Right renal cortex interstitium (tissue), 3 donors: ENCODE measurements at regions not wholly inside any gene's neighbourhood (a gene's known extent, or its start where the extent isn't known, plus 50 kb on each side); places are given as distances from the start of the nearest gene placed in this dataset.
"Not testable (repeated sequence)": the region's sequence is repeated elsewhere in the genome, so short reads cannot be mapped to it uniquely, and the experiment has no call there.

Source experiments
- DNase-seq, 3 donors: peaks; one replicate each; pipeline ENCODE4 v3.0.0-alpha.2; 2013; ENCODE audit warnings: low read depth in 3 of 3, low spot score in 2 of 3

GRCh38 chr22:22122348-22123117 is 122.1 kb upstream of the VPREB1 start:
- no peak for DNase-seq

- no peak for DNase-seq
These were observed 123.1 kb upstream of the VPREB1 start for GRCh38 chr22:22121445-22121844.

GRCh38 chr22:22120160-22120559 is 124.4 kb upstream of the VPREB1 start:
- DNase-seq: no peak

- DNase-seq: no peak
These were observed 125.6 kb upstream of the VPREB1 start for GRCh38 chr22:22118987-22119386.

- not testable (repeated sequence) for DNase-seq
These were observed 126.6 kb upstream of the VPREB1 start for GRCh38 chr22:22117864-22118544.

GRCh38 chr22:22116997-22117770 is 127.4 kb upstream of the VPREB1 start:
- DNase-seq: not testable (repeated sequence)

- DNase-seq: no peak
These were observed 130.9 kb upstream of the VPREB1 start for GRCh38 chr22:22113701-22114100.

- DNase-seq: no peak
These were observed 130.1 kb upstream of the TOP3B start for GRCh38 chr22:22112533-22113294.

- no peak for DNase-seq
These were observed 129.4 kb upstream of the TOP3B start for GRCh38 chr22:22111983-22112382.

- peak in 1 of 3 donors; percentile 16 for DNase-seq
These were observed 128.7 kb upstream of the TOP3B start for GRCh38 chr22:22111267-22111751.

- peak in 2 of 3 donors; percentile 44 to 56 for DNase-seq
These were observed 128.1 kb upstream of the TOP3B start for GRCh38 chr22:22110548-22111266.

GRCh38 chr22:22109693-22110466 is 127.3 kb upstream of the TOP3B start:
- DNase-seq: no peak

- DNase-seq: no peak
These were observed 124.3 kb upstream of the TOP3B start for GRCh38 chr22:22106855-22107254.

- no peak for DNase-seq
These were observed 122.8 kb upstream of the TOP3B start for GRCh38 chr22:22105364-22105763.

GRCh38 chr22:22103078-22103875 is 120.7 kb upstream of the TOP3B start:
- DNase-seq: no peak

GRCh38 chr22:22099833-22100812 is 117.5 kb upstream of the TOP3B start:
- no peak for DNase-seq

- no peak for DNase-seq
These were observed 116.6 kb upstream of the TOP3B start for GRCh38 chr22:22099194-22099486.
